ENCODE measurements at regions not wholly inside any gene's neighbourhood (a gene's known extent, or its start where the extent isn't known, plus 50 kb on each side); places are given as distances from the start of the nearest gene placed in this dataset.
"Not testable (repeated sequence)": the region's sequence is repeated elsewhere in the genome, so short reads cannot be mapped to it uniquely, and the experiment has no call there.

DNA sequence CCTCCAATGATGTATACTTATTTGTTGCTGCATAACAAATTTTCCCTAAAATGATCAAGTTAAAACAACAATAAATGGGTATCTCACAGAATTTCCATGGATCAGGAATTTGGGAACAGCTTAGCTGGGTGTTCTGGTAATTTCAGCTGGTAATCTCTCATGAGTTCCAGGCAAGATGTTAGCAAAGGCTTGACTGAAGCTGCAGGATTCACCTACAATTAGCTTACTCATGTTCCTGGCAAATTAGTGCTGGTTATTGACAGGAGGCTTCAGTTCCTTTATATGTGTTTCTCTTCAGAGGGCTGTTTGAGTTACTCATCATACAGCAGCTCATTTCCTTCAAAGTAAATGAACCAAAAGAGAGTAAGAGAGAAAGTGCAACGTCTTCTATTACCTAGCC, 506.3 kb upstream of the IMPG1 start:
- ChIA-PET CTCF (interaction anchor here (0.6 kb wide), 1 partner anchor 17 kb away, joined by 4 read pairs; no protein-coding TSS in a partner anchor), POLR2A (no interaction called here)
- TF ChIP-seq SUZ12 (IDR thresholded peaks at IDR 0.05), result no peak
- no peak for TF ChIP-seq FOXA1 (IDR thresholded peaks at IDR 0.05)
- no peak for TF ChIP-seq NFRKB (IDR thresholded peaks at IDR 0.05)
- no peak for DNase-seq (ENCODE audit: extremely low spot score)

DNA sequence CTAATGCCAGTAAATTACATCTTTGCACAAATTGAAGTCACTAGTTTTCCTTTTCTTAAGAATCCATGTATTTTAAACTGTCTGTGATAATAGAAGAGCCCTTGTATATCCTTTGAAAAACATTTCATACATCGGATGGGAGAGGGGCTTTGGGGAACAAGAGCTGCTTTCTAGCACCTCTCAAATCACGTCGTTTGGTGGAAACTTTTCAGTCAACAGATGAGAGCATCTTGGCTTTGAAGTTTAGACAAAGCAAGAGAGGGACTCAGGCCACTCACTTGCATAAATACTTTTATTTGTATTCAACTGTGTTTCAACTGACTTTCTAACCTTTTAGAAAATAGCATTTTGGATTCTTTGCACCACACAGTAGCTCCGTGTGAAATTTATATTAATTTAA, 502.3 kb upstream of the IMPG1 start:
- TF ChIP-seq ELF4 (IDR thresholded peaks at IDR 0.05) (no peak), SUZ12 (IDR thresholded peaks at IDR 0.05) (no peak), FOXM1 (IDR thresholded peaks at IDR 0.05; ENCODE audit: borderline replicate concordance) (no peak), HDGF (IDR thresholded peaks at IDR 0.05; ENCODE audit: borderline replicate concordance) (no peak), SP1 (IDR thresholded peaks at IDR 0.05) (no peak), LEF1 (IDR thresholded peaks at IDR 0.05; ENCODE audit: borderline replicate concordance) (no peak), L3MBTL2 (conservative IDR thresholded peaks at IDR 0.05) (no peak), CTBP1 (IDR thresholded peaks at IDR 0.05; ENCODE audit: borderline replicate concordance) (no peak), TARDBP (IDR thresholded peaks at IDR 0.05) (no peak), FOXA1 (IDR thresholded peaks at IDR 0.05) (no peak)
- TF ChIP-seq, protein P1, sequence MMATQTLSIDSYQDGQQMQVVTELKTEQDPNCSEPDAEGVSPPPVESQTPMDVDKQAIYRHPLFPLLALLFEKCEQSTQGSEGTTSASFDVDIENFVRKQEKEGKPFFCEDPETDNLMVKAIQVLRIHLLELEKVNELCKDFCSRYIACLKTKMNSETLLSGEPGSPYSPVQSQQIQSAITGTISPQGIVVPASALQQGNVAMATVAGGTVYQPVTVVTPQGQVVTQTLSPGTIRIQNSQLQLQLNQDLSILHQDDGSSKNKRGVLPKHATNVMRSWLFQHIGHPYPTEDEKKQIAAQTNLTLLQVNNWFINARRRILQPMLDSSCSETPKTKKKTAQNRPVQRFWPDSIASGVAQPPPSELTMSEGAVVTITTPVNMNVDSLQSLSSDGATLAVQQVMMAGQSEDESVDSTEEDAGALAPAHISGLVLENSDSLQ (IDR thresholded peaks at IDR 0.05), result no peak
- DNase-seq (ENCODE audit: extremely low spot score), result no peak
- ChIA-PET CTCF (interaction anchor here (0.6 kb wide), 1 partner anchor 30 kb away, joined by 3 read pairs; no protein-coding TSS in a partner anchor), POLR2A (no interaction called here)

DNA sequence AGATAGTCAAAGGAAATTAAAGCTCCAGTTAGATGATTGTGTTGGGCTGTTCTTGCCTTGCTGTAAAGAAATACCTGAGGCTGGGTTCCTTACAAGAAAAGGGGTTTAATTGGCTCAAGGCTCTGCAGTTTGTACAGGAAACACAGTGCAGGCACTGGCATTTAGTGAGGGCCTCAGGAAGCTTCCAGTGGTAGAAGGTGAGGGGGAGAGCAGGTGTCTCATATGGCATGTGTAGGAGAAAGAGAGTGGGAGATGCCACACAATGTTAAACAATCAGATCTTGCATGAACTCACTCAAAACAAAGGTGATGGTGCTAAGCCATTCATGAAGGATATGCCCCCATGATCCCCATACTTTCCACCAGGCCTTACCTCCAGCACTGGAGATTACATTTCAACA, 493.5 kb upstream of the IMPG1 start:
- TF ChIP-seq SP1 (IDR thresholded peaks at IDR 0.05) (no peak), LEF1 (IDR thresholded peaks at IDR 0.05; ENCODE audit: borderline replicate concordance) (no peak), CTBP1 (IDR thresholded peaks at IDR 0.05; ENCODE audit: borderline replicate concordance) (no peak), TARDBP (IDR thresholded peaks at IDR 0.05) (no peak), HDGF (IDR thresholded peaks at IDR 0.05; ENCODE audit: borderline replicate concordance) (no peak), FOXK2 (IDR thresholded peaks at IDR 0.05) (no peak), L3MBTL2 (conservative IDR thresholded peaks at IDR 0.05) (no peak)
- TF ChIP-seq, protein P1 (IDR thresholded peaks at IDR 0.05), result no peak
- CTCF ChIA-PET, result no interaction called here
- DNase-seq (ENCODE audit: extremely low spot score), result no peak
- POLR2A ChIA-PET, result no interaction called here

DNA sequence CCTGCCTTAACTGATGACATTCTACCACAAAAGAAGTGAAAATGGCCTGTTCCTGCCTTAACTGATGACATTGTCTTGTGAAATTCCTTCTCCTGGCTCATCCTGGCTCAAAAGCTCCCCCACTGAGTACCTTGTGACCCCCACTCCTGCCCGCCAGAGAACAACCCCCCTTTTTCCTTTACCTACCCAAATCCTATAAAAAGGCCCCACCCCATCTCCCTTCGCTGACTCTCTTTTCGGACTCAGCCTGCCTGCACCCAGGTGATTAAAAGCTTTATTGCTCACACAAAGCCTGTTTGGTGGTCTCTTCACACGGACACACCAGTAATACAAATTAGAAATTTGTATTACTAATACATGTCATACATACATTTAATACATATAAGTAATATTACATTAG, 489.9 kb upstream of the IMPG1 start:
- POLR2A ChIA-PET; DNase-seq (ENCODE audit: extremely low spot score); CTCF ChIA-PET: not testable (repeated sequence)

DNA sequence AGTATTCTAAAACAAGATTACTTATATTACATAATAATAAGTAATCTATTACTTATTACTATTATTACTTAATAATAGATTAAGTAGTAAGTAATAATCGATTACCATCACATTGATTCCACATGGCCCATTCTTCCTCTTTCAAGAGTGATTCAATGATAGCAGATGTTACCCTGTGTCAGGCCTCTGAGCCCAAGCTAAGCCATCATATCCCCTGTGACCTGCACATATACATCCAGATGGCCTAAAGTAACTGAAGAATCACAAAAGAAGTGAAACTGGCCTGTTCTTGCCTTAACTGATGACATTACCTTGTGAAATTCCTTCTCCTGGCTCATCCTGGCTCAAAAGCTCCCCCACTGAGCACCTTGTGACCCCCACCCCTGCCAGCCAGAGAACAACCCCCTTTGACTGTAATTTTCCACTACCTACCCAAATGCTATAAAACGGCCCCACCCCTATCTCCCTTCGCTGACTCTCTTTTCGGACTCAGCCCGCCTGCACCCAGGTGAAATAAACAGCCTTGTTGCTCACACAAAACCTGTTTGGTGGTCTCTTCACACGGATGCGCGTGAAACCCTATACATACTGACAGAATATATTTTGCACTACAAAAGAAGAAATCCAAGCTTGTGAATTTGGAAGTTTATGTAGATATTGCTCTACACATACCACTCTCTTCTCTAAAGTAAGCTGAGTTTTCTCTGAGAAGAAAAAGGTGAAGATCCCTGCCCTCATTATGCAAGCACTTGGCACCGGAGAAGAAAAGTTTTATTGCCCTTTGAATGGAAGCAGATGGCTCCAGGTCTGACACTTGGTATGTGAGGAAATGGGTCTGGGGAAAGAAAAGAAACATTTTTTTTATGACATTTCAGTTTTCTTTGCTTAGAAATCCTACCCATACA, 488.6 kb upstream of the IMPG1 start:
- CTCF ChIA-PET, result interaction anchor here (0.7 kb wide), 1 partner anchor 17 kb away, joined by 4 read pairs; no protein-coding TSS in a partner anchor
- POLR2A ChIA-PET; DNase-seq (ENCODE audit: extremely low spot score): not testable (repeated sequence)

DNA sequence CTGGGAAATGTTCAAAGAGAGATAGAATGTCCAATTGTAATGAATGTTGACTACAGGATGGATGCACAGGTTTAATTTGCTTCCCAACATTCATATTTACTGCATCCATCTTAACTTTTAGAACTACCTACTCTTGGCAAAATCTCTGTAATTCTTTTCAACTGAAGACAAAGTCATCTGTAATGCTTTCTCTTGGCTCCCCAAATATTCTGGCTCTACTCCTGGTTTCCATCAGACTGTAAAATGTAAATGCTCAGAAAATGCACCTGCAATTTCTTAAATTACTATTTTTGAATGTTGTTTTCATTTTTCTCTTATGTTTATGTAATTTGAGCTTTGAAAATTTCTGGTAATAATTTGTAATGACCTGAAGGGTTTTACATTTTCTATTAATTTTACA, 480.8 kb upstream of the IMPG1 start:
- POLR2A ChIA-PET, result no interaction called here
- TF ChIP-seq BHLHE40 (IDR thresholded peaks at IDR 0.05; ENCODE audit: borderline replicate concordance) (no peak), NFRKB (IDR thresholded peaks at IDR 0.05) (no peak), CTBP1 (IDR thresholded peaks at IDR 0.05; ENCODE audit: borderline replicate concordance) (no peak)
- CTCF ChIA-PET, result no interaction called here
- no peak for DNase-seq (ENCODE audit: extremely low spot score)

DNA sequence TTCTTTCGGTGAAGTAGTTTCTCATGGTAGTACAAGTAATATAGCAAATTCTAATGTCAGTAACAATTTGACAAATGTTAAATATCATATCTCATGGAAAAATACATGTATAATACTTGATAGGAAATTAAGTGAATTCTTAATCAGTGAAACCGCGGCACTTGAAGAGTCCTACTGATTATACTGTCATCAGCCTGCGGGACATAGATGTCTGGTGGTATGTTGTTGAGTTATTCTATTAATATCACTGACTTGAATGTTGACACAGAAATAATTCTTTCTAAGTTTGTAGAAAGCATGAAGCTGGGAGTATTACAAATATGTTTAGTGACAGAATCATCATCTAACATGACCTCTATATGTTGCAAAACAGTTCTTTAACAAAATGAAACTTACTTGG, 479.8 kb upstream of the IMPG1 start:
- TF ChIP-seq NFRKB (IDR thresholded peaks at IDR 0.05) (no peak), SP1 (IDR thresholded peaks at IDR 0.05) (no peak), FOXK2 (IDR thresholded peaks at IDR 0.05) (no peak), ZNF384 (IDR thresholded peaks at IDR 0.05) (no peak), HDGF (IDR thresholded peaks at IDR 0.05; ENCODE audit: borderline replicate concordance) (no peak), L3MBTL2 (conservative IDR thresholded peaks at IDR 0.05) (no peak)
- TF ChIP-seq, protein P1 (IDR thresholded peaks at IDR 0.05), result no peak
- ChIA-PET POLR2A (no interaction called here), CTCF (no interaction called here)
- no peak for DNase-seq (ENCODE audit: extremely low spot score)

DNA sequence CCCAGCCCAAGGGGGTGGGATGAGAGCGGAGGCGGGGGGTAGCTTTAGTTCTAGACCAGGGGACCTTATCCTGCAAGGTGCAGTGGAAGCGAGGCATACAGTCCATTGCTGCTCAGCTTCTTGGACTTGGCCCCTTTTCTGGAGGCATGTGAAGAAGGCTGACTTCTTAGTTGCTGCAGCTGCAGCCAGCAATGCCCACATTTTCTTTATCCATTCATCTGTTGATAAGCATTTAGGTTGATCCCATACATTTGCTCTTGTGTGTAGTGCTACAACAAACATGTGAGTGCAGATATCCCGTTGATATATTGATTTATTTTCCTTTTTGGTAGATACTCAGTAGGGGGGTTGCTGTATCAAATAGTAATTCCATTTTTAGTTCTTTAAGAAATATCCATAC, 461.2 kb upstream of the IMPG1 start:
- TF ChIP-seq CTBP1 (IDR thresholded peaks at IDR 0.05; ENCODE audit: borderline replicate concordance) (no peak), L3MBTL2 (conservative IDR thresholded peaks at IDR 0.05) (no peak), LEF1 (IDR thresholded peaks at IDR 0.05; ENCODE audit: borderline replicate concordance) (no peak), SP1 (IDR thresholded peaks at IDR 0.05) (no peak)
- TF ChIP-seq, protein P1 (IDR thresholded peaks at IDR 0.05), result no peak
- POLR2A ChIA-PET, result no interaction called here
- CTCF ChIA-PET, result no interaction called here
- no peak for DNase-seq (ENCODE audit: extremely low spot score)

Data from HEK293T (cell line).